ENCODE measurements at regions not wholly inside any gene's neighbourhood (a gene's known extent, or its start where the extent isn't known, plus 50 kb on each side); places are given as distances from the start of the nearest gene placed in this dataset.

GRCh38 chrX:149312097-149312496 lies 193.0 kb downstream of the IDS start:
- FAIRE-seq (no peak), DNase-seq (ENCODE audit: insufficient read length, low spot score) (no peak)
- no peak for TF ChIP-seq CTCF (IDR thresholded peaks at IDR 0.05; ENCODE audit: insufficient read depth, missing control alignments)

- no peak for FAIRE-seq
- no peak for DNase-seq (ENCODE audit: insufficient read length, low spot score)
- no peak for TF ChIP-seq CTCF (IDR thresholded peaks at IDR 0.05; ENCODE audit: insufficient read depth, missing control alignments)
Measured at GRCh38 chrX:149302705-149303104, 202.4 kb downstream of the IDS start.

- TF ChIP-seq CTCF (IDR thresholded peaks at IDR 0.05; ENCODE audit: insufficient read depth, missing control alignments), result no peak
- no peak for FAIRE-seq
- no peak for DNase-seq (ENCODE audit: insufficient read length, low spot score)
Measured at GRCh38 chrX:149298111-149298510, 207.0 kb downstream of the IDS start.

GRCh38 chrX:149296092-149296491 lies 209.0 kb downstream of the IDS start:
- no peak for DNase-seq (ENCODE audit: insufficient read length, low spot score)
- no peak for TF ChIP-seq CTCF (IDR thresholded peaks at IDR 0.05; ENCODE audit: insufficient read depth, missing control alignments)
- no peak for FAIRE-seq

- TF ChIP-seq CTCF (IDR thresholded peaks at IDR 0.05; ENCODE audit: insufficient read depth, missing control alignments), result peak; percentile 61
- DNase-seq (ENCODE audit: insufficient read length, low spot score), result peak; percentile 11
Measured at GRCh38 chrX:149286940-149287349, 218.2 kb downstream of the IDS start.

GRCh38 chrX:149284616-149285015 lies 220.5 kb downstream of the IDS start:
- TF ChIP-seq CTCF (IDR thresholded peaks at IDR 0.05; ENCODE audit: insufficient read depth, missing control alignments), result no peak
- DNase-seq (ENCODE audit: insufficient read length, low spot score) (no peak), FAIRE-seq (no peak)

More at GRCh38 chrX:149286940-149287349, 218.2 kb downstream of the IDS start:
- FAIRE-seq, result peak; percentile 79

- no peak for FAIRE-seq
- no peak for TF ChIP-seq CTCF (IDR thresholded peaks at IDR 0.05; ENCODE audit: insufficient read depth, missing control alignments)
Measured at GRCh38 chrX:149283853-149284252, 221.3 kb downstream of the IDS start.

More at GRCh38 chrX:149283853-149284252, 221.3 kb downstream of the IDS start:
- no peak for DNase-seq (ENCODE audit: insufficient read length, low spot score)
